HG03066 (cell line): ENCODE measurements at regions not wholly inside any gene's neighbourhood (a gene's known extent, or its start where the extent isn't known, plus 50 kb on each side); places are given as distances from the start of the nearest gene placed in this dataset.

Experiments used
- ATAC-seq: cut with Tn5 transposase; IDR thresholded peaks from one replicate; pipeline ENCODE4 v1.9.1; 2021; ENCODE audit warnings: low read depth; ENCODE audit not compliant: unreplicated experiment

GRCh38 chr12:97316321-97316720, 146.3 kb upstream of the RMST start:
- no peak for ATAC-seq

GRCh38 chr12:97321621-97322020, 141.0 kb upstream of the RMST start:
- ATAC-seq: no peak

GRCh38 chr12:97322388-97322787, 140.2 kb upstream of the RMST start:
- no peak for ATAC-seq

GRCh38 chr12:97323154-97323553, 139.4 kb upstream of the RMST start:
- ATAC-seq: no peak

- ATAC-seq: no peak
Measured at GRCh38 chr12:97324471-97324870, 138.1 kb upstream of the RMST start.

GRCh38 chr12:97335115-97335514, 127.5 kb upstream of the RMST start:
- no peak for ATAC-seq

- ATAC-seq: no peak
Measured at GRCh38 chr12:97336900-97337751, 125.5 kb upstream of the RMST start.

GRCh38 chr12:97342130-97342529, 120.5 kb upstream of the RMST start:
- ATAC-seq: no peak

GRCh38 chr12:97347956-97348355, 114.6 kb upstream of the RMST start:
- no peak for ATAC-seq

- ATAC-seq: no peak
Measured at GRCh38 chr12:97358361-97358760, 104.2 kb upstream of the RMST start.

- ATAC-seq: no peak
Measured at GRCh38 chr12:97359021-97359690, 103.4 kb upstream of the RMST start.

- ATAC-seq: no peak
Measured at GRCh38 chr12:97363693-97364092, 98.9 kb upstream of the RMST start.

- ATAC-seq: no peak
Measured at GRCh38 chr12:97368462-97369163, 94.0 kb upstream of the RMST start.

- peak; percentile 62 for ATAC-seq
Measured at GRCh38 chr12:97375310-97375709, 87.3 kb upstream of the RMST start.

GRCh38 chr12:97380440-97380839, 82.2 kb upstream of the RMST start:
- no peak for ATAC-seq

- no peak for ATAC-seq
Measured at GRCh38 chr12:97385121-97385520, 77.5 kb upstream of the RMST start.

- no peak for ATAC-seq
Measured at GRCh38 chr12:97386133-97386581, 76.4 kb upstream of the RMST start.

- ATAC-seq: no peak
Measured at GRCh38 chr12:97387844-97388243, 74.8 kb upstream of the RMST start.

GRCh38 chr12:97394657-97395056, 67.9 kb upstream of the RMST start:
- ATAC-seq: no peak

- no peak for ATAC-seq
Measured at GRCh38 chr12:97397008-97397407, 65.6 kb upstream of the RMST start.

- no peak for ATAC-seq
Measured at GRCh38 chr12:97398704-97399103, 63.9 kb upstream of the RMST start.
